ENCODE measurements at regions not wholly inside any gene's neighbourhood (a gene's known extent, or its start where the extent isn't known, plus 50 kb on each side); places are given as distances from the start of the nearest gene placed in this dataset.

GRCh38 chr5:39740404-39740803, 315.6 kb upstream of the DAB2 start:
- DNase-seq (no peak), ATAC-seq (ENCODE audit: poor library complexity) (no peak)
- intact Hi-C loops (cut with DNase I), result no loop called here

- ATAC-seq (ENCODE audit: poor library complexity) (no peak), DNase-seq (no peak)
- intact Hi-C loops (cut with DNase I), result no loop called here
Measured at GRCh38 chr5:39732166-39732565, 307.4 kb upstream of the DAB2 start.

GRCh38 chr5:39730699-39731098, 305.9 kb upstream of the DAB2 start:
- DNase-seq (no peak), ATAC-seq (ENCODE audit: poor library complexity) (no peak)
- intact Hi-C loops (cut with DNase I), result no loop called here

- intact Hi-C loops (cut with DNase I), result no loop called here
- no peak for ATAC-seq (ENCODE audit: poor library complexity)
Measured at GRCh38 chr5:39730006-39730405, 305.2 kb upstream of the DAB2 start.

GRCh38 chr5:39726467-39726866, 301.7 kb upstream of the DAB2 start:
- no peak for ATAC-seq (ENCODE audit: poor library complexity)
- no peak for DNase-seq
- intact Hi-C loops (cut with DNase I), result no loop called here

More at GRCh38 chr5:39730006-39730405, 305.2 kb upstream of the DAB2 start:
- no peak for DNase-seq

- DNase-seq, result no peak
- ATAC-seq (ENCODE audit: poor library complexity), result no peak
- intact Hi-C loops (cut with DNase I), result no loop called here
Measured at GRCh38 chr5:39721394-39721793, 296.6 kb upstream of the DAB2 start.

GRCh38 chr5:39720136-39720535, 295.4 kb upstream of the DAB2 start:
- ATAC-seq (ENCODE audit: poor library complexity) (no peak), DNase-seq (no peak)
- intact Hi-C loops (cut with DNase I), result no loop called here

- DNase-seq (no peak), ATAC-seq (ENCODE audit: poor library complexity) (no peak)
- intact Hi-C loops (cut with DNase I), result loop anchor here (10.0 kb wide), 1 partner anchor 967 kb away; no protein-coding TSS in a partner anchor
Measured at GRCh38 chr5:39717176-39717897, 292.6 kb upstream of the DAB2 start.

GRCh38 chr5:39716532-39717028, 291.8 kb upstream of the DAB2 start:
- intact Hi-C loops (cut with DNase I), result loop anchor here (10.0 kb wide), 1 partner anchor 968 kb away; no protein-coding TSS in a partner anchor
- peak; percentile 46 for ATAC-seq (ENCODE audit: poor library complexity)
- no peak for DNase-seq

GRCh38 chr5:39714036-39714698, 289.4 kb upstream of the DAB2 start:
- DNase-seq, result no peak
- intact Hi-C loops (cut with DNase I), result loop anchor here (10.0 kb wide), 1 partner anchor 971 kb away; no protein-coding TSS in a partner anchor
- ATAC-seq (ENCODE audit: poor library complexity), result peak; percentile 74

GRCh38 chr5:39713250-39713916, 288.6 kb upstream of the DAB2 start:
- no peak for DNase-seq
- intact Hi-C loops (cut with DNase I), result loop anchor here (10.0 kb wide), 1 partner anchor 971 kb away; no protein-coding TSS in a partner anchor
- peak; percentile 88 for ATAC-seq (ENCODE audit: poor library complexity)

GRCh38 chr5:39712316-39713249, 287.8 kb upstream of the DAB2 start:
- intact Hi-C loops (cut with DNase I), result loop anchor here (10.0 kb wide), 1 partner anchor 972 kb away; no protein-coding TSS in a partner anchor
- no peak for ATAC-seq (ENCODE audit: poor library complexity)
- DNase-seq, result no peak

- ATAC-seq (ENCODE audit: poor library complexity), result no peak
- intact Hi-C loops (cut with DNase I), result loop anchor here (10.0 kb wide), 1 partner anchor 973 kb away; no protein-coding TSS in a partner anchor
Measured at GRCh38 chr5:39711821-39712220, 287.0 kb upstream of the DAB2 start.

GRCh38 chr5:39709032-39709431, 284.3 kb upstream of the DAB2 start:
- ATAC-seq (ENCODE audit: poor library complexity) (no peak), DNase-seq (no peak)
- intact Hi-C loops (cut with DNase I), result no loop called here

More at GRCh38 chr5:39711821-39712220, 287.0 kb upstream of the DAB2 start:
- DNase-seq, result no peak

- intact Hi-C loops (cut with DNase I), result no loop called here
Measured at GRCh38 chr5:39702928-39703327, 278.1 kb upstream of the DAB2 start.

GRCh38 chr5:39700523-39700922, 275.7 kb upstream of the DAB2 start:
- intact Hi-C loops (cut with DNase I), result no loop called here
- ATAC-seq (ENCODE audit: poor library complexity), result no peak
- DNase-seq, result no peak

More at GRCh38 chr5:39702928-39703327, 278.1 kb upstream of the DAB2 start:
- ATAC-seq (ENCODE audit: poor library complexity) (no peak), DNase-seq (no peak)

GRCh38 chr5:39698838-39699560, 274.2 kb upstream of the DAB2 start:
- ATAC-seq (ENCODE audit: poor library complexity) (no peak), DNase-seq (no peak)
- intact Hi-C loops (cut with DNase I), result no loop called here

- intact Hi-C loops (cut with DNase I), result no loop called here
- DNase-seq (no peak), ATAC-seq (ENCODE audit: poor library complexity) (no peak)
Measured at GRCh38 chr5:39697881-39698280, 273.1 kb upstream of the DAB2 start.
